Amygdala (tissue), 56 donors: ENCODE measurements at regions not wholly inside any gene's neighbourhood (a gene's known extent, or its start where the extent isn't known, plus 50 kb on each side); places are given as distances from the start of the nearest gene placed in this dataset.
"Not testable (repeated sequence)": the region's sequence is repeated elsewhere in the genome, so short reads cannot be mapped to it uniquely, and the experiment has no call there.

Experiments
- DNase-seq, 56 donors: peaks; one replicate each; lab custom pipeline; 2025; lab: John Stamatoyannopoulos, UW

DNA sequence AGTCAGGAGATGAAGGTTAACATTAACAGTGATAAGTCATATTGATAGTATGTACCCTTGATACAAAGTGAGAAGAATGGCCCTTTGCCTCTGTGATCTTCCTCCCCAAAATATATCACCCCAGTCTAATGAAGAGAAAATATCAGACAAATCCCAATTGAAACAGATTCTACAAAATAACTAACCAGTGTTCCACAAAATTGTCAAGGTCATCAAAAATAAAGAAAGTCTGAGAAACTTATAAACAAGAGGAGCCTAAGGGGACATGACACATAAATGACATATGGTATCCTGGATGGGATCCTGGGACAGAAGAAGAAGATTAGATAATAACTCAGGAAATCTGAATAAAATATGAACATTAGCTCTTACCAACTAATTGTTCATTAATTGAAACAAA lies 398.4 kb downstream of the DSC3 start:
- no peak for DNase-seq

DNA sequence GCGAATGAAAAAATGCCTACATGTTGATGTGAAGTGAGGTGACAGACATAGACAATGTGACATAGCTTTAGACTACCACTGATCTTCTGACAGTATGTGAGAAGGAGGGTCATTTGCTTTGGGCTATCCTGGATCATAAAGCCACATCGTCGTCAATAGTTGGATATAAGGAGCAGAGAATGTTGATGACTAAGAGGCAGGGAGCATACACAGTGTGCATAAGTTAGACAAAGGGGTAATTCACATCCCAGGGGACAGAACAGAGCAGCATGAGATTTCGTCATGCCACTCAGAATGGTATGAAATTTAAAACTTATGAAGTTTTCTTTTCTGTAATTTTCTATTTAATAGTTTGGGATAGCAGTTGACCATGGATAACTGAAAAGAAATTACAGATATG lies 403.2 kb downstream of the DSC3 start:
- DNase-seq: no peak

DNA sequence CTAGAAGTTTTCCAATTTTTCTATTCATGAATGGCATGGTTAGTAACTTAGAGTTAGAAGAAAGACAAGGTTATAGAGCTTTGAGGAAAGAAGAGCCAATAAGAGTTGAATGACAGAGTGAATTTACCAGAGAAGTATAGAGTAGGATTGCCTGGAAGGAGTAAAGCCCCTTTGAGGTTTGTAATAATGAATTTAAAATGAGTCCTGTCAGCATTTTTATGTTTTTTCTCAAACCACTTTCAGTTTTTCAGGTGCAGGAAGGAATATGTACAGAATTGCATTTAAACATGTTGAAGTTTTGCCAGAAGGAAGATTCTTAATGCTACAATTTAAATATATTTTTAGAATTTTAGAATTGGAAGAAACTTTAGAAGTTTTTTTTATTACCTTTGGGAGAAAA lies 408.3 kb downstream of the DSC3 start:
- no peak for DNase-seq

DNA sequence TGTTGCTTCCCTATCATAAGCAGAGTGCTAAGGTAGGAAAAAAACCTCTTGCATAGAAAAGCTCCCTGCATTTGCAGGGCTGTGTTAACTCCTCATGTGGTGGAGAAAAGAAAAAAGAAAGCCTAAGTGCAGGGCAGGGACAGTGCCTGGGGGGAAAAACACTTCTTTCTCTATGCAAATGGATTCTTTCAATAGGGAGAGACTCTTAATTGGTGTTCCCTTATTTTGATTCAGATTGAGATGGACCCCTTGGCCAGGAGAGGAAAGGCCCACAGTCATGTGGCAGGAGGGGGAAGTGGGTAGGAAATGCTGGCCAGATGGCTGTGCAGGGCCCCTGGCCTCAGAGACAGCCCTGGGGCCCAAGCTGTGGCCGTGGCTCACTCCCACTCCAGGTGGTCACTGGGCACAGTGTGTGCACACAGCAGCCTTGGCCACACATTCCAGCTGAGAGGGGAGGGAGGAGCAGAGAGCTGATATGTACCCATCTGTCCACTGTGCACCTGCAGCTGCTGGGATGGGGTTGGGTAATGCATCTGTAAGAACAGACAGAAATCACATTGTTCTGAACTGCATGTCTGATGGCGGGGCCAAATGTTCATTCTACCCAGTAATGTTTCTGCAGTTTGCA lies 410.4 kb downstream of the DSC3 start:
- DNase-seq: no peak

DNA sequence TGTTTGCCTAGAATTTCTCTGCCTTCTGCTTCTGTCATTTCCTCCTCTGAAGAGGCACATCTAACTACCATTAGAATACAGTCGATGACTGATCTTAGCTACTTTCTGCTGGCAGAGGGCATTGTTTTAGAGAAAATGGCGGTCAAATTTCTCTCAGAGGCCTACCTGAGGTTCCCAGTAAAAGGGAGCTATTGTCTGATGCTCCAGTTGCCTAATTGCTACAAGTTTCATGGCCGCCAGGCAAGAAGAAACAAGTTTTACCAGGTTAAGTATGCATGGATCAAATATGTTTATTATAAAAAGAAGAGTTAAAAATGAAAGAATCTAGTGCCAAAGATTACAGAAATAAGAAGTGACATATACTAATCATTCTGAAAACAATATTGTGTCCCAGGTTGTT lies 416.6 kb downstream of the DSC3 start:
- no peak for DNase-seq

DNA sequence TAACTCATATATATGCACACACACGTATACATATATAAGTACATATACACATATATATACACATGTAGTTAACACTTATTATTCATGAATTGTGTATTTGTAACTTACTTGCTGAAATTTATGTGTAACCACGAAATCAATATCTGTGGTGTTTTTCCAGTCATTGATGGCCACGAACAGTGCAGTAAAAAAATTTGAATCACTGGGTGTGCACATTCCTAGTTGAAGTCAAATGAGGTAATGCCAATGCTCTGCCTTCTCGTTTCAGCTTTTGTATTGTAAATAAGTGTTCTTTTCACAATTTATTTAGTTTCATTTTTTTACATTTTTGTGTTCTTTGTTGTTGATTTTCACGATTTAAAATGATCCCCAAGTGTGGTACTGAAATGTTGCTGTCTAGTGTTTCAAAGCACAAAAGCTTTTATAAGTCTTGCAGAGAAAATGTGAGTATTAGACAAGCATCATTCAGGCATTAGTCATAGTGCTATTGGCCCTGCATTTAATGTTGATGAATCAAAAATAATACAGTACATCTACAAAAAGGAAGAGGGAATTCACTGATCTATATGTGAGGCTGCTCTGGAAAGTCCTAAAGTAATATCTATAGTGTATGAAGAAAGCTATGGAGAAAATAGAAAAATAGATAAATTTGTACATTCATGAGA lies 419.0 kb downstream of the DSC3 start:
- DNase-seq: no peak

DNA sequence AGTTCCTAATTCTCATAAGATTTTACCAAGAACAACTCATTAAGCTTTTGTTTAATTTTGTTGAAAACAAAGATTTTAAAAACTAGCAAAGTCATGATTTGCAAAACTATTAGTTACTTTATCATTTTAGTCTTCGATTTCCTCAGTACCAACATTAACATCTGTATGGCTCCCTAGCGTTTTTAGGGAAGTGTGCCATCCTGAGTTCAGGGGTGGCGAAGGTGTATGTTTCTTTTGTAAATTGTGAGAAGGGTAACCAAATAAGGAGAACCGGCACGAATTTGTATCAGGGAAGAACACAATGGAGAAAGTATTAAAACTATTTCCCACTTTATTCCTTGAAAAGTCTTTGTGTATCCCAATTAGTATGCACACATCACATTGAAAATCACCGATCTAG lies 419.9 kb downstream of the DSC3 start:
- no peak for DNase-seq

DNA sequence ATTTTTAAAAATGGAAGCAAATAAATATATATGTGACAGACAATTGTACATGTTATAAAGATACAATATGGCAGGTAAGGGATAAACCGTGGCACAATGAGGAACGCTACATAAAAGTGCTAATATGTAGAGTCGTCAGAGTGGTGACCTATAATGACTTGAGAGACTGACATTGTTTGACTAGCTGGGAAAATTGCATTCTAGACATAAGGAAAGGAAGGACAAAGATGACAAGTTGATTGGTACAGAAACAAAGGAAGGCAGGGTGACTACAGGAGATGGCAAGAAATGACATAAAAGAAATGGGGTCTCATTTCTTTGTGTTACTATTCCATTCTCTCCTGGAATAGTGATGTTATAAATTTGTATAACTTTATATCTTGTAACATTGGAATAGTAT lies 420.4 kb downstream of the DSC3 start:
- DNase-seq: no peak

DNA sequence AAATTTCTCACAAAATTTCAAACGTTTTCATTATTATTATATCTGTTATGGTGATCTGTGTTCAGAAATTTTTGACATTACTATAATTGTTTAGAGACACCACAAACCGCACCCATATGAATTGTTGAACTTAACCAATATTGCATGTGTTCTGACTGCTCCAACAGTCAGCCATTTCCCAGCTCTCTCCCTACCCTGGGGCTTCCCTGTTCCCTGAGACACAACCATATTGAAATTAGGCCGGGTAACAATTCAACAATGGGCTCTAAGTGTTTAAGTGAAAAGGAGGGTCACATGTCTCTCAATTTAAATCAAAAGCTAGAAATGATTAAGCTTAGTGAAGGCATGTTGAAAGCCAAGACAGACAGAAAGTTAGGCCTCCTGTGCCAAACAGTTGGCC lies 424.0 kb downstream of the DSC3 start:
- DNase-seq: no peak

DNA sequence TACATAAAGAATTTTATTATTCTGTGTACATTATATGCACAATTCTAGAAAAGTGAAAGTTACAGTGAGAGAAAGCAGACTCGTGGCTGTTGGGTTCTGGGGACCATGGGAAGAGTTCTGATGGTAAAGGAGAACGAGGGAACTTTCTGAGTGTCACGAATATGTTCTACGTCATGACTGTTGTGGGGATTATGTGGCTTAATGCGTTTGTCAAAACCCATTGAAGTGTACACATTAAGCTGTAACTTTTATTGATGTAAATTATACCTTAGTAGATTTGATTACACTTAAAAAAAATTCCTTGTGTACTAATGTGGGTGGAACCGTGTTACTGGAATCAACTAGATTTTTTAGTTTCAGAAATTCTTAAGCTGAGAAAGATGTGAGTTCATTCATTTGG lies 426.1 kb downstream of the DSC3 start:
- no peak for DNase-seq

DNA sequence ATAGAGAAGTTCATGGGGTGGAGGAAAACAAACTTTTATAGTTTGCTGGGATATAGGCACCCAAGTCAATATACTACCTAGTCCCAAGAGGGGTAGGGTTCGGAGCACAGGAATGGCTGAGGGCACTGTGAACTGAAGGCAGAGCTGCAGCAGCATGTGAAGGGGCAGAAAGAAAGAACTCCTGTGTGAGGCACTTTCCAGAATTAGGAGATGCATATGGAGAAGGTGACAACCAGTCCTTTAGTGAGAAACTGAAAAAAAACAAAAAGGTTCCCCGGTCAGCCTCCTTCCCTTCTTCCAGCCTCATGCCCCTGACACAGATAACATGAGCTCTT lies 429.1 kb downstream of the DSC3 start:
- DNase-seq: no peak

DNA sequence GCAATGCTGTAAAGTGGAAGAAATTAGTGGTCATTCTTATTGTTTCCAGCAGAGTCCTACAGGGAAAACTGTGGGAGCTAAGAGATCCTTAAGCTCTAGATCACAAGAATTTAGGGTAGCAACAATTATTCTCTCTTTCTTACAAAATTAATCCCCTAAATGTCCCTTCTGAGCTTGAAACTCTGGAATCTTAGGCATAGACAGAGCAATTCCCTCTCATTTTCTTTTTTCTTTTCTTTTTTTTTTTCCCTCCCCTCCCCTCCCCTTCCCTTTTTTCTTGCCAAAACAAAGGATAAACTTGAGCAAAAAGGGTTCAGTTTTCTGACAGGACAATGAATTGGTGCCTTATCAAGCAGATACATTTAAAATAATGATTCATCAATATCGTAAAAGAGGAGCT lies 441.0 kb downstream of the DSC3 start:
- DNase-seq: no peak

DNA sequence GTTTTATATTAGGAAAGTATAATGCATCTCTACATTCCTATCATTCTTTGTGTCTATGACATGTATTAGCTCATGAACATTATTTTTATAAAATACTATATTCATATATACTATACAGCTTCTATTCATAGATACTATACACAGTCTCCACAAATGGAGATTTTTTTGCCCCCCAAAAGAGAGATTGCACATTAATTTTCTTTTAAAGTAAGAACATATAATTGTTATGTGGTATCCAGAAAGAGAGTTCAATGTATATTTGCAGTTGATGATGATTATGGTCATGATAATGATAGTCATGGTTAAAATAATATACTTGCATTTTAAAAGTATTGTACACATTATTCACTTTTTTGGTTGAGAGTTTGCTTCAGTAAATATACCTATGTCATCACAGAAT lies 445.3 kb downstream of the DSC3 start:
- DNase-seq: no peak

DNA sequence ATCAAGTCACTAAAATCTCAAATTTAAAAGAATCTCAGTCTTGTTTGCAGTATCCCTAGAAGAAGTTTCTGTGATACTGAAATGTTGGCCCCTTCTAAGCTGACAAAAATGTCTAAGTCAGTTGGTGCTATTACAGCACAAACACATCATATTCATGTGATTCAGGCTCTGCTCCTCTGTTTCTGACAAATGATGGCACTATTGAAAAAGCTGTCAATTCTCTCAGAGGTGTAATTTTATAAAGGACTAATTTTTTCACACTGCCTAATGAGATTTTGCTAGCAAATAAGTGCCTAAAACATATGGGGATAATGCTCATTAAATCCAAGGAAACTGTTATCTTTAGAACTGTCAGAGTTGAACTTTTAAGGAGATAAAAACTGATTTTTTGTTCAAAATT lies 445.9 kb downstream of the DSC3 start:
- DNase-seq: no peak

DNA sequence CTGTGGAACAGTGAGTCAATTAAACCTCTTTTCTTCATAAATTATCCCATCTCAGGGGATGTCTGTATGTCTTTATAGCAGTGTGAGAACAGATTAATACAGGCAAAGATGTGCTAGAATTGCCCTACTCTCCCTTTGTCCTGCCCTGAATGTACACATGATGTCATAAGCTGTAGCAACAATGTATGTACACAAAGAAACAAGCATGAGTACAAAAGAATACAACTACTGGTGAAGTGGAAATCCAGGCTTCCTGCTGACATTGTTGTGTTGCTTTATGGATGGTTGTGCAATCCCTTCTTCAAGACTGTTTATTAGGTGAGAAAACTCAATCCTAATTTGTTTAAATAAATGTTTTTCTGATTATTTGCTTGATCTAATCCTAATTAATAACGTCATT lies 446.6 kb downstream of the DSC3 start:
- no peak for DNase-seq

DNA sequence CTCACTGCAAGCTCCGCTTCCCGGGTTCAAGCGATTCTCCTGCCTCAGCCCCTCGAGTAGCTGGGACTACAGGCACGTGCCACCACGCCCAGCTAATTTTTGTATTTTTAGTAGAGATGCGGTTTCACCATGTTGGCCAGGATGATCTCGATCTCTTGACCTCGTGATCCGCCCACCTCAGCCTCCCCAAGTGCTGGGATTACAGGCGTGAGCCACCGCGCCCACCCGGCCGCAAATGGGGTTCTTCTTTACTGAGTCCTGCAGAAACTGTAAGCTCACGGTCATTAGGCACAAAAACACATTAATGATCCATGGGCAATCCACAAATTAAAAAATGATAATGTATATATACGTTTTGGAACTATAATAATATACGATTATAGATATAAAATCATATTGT lies 447.6 kb downstream of the DSC3 start:
- not testable (repeated sequence) for DNase-seq

DNA sequence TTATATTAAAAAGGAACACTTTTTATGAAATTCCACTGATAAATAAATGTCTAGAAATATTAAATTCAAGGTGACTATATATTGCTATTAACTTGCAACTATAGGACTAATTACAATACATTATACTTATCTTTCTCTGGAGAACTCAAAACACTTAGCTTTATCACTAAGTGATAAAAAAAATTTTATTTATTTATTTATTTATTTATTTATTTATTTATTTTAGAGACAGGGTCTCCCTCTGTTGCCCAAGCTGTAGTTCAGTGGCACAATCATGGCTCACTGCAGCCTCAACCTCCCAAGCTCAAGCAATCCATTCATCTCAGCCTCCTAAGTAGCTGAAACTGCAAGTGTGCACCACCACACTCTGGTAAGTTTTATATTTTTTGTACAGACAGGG lies 451.1 kb downstream of the DSC3 start:
- DNase-seq: no peak

DNA sequence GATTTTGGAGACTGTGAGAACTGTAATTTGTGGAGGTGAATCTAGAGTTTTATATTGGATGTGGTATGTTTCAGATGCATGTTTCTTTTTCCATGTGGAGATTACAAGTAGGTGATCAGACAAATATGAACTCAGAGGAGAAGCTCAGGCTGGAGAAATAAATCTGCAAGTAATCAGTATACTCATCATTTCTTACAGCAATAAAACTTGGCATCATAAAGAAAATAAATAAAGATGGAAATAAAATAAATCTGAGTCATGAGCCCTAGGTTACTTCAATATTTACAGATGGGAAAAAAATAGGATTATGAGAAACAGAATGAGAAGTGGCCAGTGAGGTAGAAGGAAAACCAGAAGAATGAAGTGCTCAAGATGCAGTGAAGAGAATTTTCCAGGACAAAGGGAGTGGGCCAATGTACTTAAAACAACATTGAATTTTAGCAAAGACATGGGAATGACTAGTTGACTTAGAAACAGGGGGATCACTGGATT lies 453.8 kb downstream of the DSC3 start:
- no peak for DNase-seq

DNA sequence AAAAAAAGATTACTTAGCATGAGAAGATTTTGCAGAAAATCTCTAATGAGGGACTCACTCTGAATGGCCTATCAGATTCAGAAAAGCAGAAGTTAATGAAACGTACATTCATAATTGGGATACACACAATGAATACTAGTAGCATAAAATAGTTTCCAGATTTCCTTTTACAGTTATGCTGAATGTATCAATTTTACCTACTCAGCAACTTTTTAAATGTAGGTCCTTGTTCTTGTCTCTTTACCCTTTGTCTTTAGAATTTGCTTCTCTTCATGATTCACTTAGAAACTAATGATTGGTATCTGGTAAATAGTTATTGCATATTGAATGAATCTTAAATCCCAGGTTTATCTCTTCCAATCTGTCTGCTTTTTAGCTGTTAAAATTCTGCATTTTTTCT lies 458.8 kb downstream of the DSC3 start:
- DNase-seq: no peak

DNA sequence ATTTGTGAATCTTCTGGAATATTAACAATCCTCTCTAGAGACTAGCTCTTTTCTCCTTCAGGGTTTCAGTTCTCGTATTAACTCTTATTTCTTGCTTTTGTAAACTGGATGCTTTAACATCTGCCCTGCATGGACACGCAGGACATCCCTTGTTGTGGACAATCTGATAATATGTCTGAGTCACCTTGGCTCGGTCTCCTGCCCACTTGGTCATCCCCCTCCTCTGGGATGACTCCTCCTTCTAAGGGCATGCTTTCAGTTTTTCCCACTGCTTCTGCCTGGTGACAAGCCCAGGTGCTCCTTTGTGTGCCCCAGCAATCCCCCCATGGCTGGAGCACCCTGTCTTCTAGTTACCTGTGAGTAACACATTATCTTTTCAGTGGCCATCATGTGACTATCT lies 460.5 kb downstream of the DSC3 start:
- DNase-seq: no peak

DNA sequence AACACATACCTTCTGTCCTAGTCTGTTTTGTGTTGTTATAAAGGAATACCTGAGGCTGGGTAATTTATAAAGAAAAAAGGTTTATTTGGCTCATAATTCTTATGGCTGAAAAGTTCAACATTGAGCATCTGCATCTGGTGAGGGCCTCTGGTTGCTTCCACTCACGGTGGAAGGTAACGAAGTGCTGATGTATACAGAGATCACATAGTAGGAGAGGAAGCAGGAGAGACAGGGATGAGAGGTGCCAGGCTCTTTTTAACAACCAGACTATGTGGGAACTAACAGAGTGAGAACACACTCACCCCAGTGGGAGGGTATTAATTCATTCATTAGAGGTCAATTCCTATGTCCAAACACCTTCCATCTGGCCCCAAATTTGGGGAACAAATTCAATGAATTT lies 463.8 kb downstream of the DSC3 start:
- DNase-seq: no peak

DNA sequence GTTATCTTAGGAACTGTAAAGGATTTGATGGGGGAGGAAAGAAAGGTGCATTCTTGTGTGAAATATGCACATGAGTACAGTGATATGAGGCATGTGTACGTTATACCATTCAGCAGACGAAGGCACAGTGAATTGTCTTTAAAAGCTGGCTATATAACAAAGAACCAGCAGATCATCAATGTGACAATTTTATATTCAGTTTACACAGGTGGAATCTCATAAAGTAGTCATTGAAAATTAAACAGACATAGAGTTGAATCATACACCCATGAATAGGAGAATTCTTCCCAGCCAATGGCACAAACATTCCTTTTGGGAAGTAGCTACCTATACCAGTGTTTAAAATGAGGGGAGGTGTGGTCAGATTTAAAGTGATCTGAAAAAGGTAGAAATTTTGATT lies 470.3 kb downstream of the DSC3 start:
- no peak for DNase-seq

DNA sequence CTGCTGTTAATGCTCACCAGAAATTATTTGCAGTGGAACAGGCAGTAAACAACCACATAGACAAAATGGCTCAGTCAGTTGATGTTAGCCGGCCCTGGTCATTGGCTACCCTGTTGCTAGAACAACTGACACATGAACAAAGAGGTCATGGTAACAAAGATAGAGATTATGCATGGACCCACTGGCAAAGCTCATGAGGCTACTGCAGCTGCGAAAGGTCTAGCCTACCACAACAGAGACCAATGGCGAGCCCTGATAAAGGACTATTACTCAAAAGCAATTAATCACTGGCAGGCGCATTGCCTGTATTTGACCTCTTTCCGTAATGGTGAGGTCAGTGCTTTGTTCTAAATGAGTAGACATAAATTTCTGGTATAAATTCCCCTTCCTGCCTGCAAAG lies 474.2 kb downstream of the DSC3 start:
- DNase-seq: no peak
